T-helper 17 cell (primary cell): ENCODE measurements at regions not wholly inside any gene's neighbourhood (a gene's known extent, or its start where the extent isn't known, plus 50 kb on each side); places are given as distances from the start of the nearest gene placed in this dataset.

ENCODE experiments used
- ATAC-seq: fragments of 150-1000 bp; cut with Tn5 transposase; 2 replicates; pipeline ENCODE4 v1.10.0; 2021; ENCODE audit warnings: mild to moderate bottlenecking, moderate library complexity
- DNase-seq, 3 donors: peaks; one replicate each; pipeline versions ENCODE4 v3.0.0 to v3.0.0-alpha.2; 2020 to 2021
- H3K9me3 ChIP-seq: one replicate; pipeline ENCODE4 v1.7.0; 2013; ENCODE audit warnings: low read length, mild to moderate bottlenecking; ENCODE audit not compliant: control insufficient read depth, poor library complexity, severe bottlenecking
- H3K27ac Mint-ChIP-seq: one replicate; pipeline ENCODE4 v1.8.0; 2022; ENCODE audit warnings: mild to moderate bottlenecking, moderate library complexity, mixed read lengths
- H3K27me3 Mint-ChIP-seq: one replicate; pipeline ENCODE4 v1.8.0; 2022; ENCODE audit warnings: mixed read lengths
- H3K36me3 Mint-ChIP-seq: one replicate; pipeline ENCODE4 v1.8.0; 2022; ENCODE audit warnings: low read depth, mixed read lengths
- H3K4me1 Mint-ChIP-seq: one replicate; pipeline ENCODE4 v1.8.0; 2022; ENCODE audit warnings: mild to moderate bottlenecking, mixed read lengths
- H3K4me3 Mint-ChIP-seq: one replicate; pipeline ENCODE4 v1.8.0; 2022; ENCODE audit warnings: mild to moderate bottlenecking, moderate library complexity, mixed read lengths

- no peaks in the 10 kb centered on the region for H3K36me3 Mint-ChIP-seq
- no peak for ATAC-seq
- peaks cover 2% of the 10 kb centered on the region for H3K4me1 Mint-ChIP-seq
- H3K27me3 Mint-ChIP-seq: peaks cover 9% of the 10 kb centered on the region
- H3K9me3 ChIP-seq: no peaks in the 10 kb centered on the region
- H3K4me3 Mint-ChIP-seq: no peak overlapping the region
- no peak for DNase-seq
- no peak overlapping the region for H3K27ac Mint-ChIP-seq
These were observed 51.3 kb downstream of the KRTAP19-8 start for GRCh38 chr21:30986965-30987364.

GRCh38 chr21:30984889-30985288 lies 53.4 kb downstream of the KRTAP19-8 start:
- no peak for DNase-seq
- H3K36me3 Mint-ChIP-seq: no peaks in the 10 kb centered on the region

GRCh38 chr21:30981403-30981802 lies 56.9 kb downstream of the KRTAP19-8 start:
- H3K27me3 Mint-ChIP-seq: peaks cover 9% of the 10 kb centered on the region
- ATAC-seq: no peak
- peaks cover 10% of the 10 kb centered on the region for H3K4me1 Mint-ChIP-seq

More at GRCh38 chr21:30984889-30985288, 53.4 kb downstream of the KRTAP19-8 start:
- H3K9me3 ChIP-seq: no peaks in the 10 kb centered on the region
- no peak for ATAC-seq
- Mint-ChIP-seq H3K4me1 (peaks cover 2% of the 10 kb centered on the region), H3K27me3 (peaks cover 9% of the 10 kb centered on the region), H3K4me3 (no peak overlapping the region), H3K27ac (peak overlapping the region; percentile 59)

GRCh38 chr21:30979054-30979453 lies 59.2 kb downstream of the KRTAP19-8 start:
- Mint-ChIP-seq H3K4me1 (peaks cover 8% of the 10 kb centered on the region), H3K27ac (peak overlapping the region; percentile 29), H3K27me3 (no peaks in the 10 kb centered on the region), H3K36me3 (peaks cover under 1% of the 10 kb centered on the region), H3K4me3 (peak overlapping the region; percentile 39)
- ATAC-seq (no peak), DNase-seq (no peak)
- H3K9me3 ChIP-seq: no peaks in the 10 kb centered on the region

More at GRCh38 chr21:30981403-30981802, 56.9 kb downstream of the KRTAP19-8 start:
- Mint-ChIP-seq H3K4me3 (no peak overlapping the region), H3K36me3 (no peaks in the 10 kb centered on the region), H3K27ac (no peak overlapping the region)
- H3K9me3 ChIP-seq: no peaks in the 10 kb centered on the region
- DNase-seq: no peak

- Mint-ChIP-seq H3K27me3 (peaks cover 15% of the 10 kb centered on the region), H3K4me1 (no peaks in the 10 kb centered on the region), H3K36me3 (no peaks in the 10 kb centered on the region), H3K4me3 (no peak overlapping the region), H3K27ac (no peak overlapping the region)
- ATAC-seq (no peak), DNase-seq (no peak)
- H3K9me3 ChIP-seq: no peaks in the 10 kb centered on the region
These were observed 74.0 kb downstream of the KRTAP19-8 start for GRCh38 chr21:30964283-30964682.

- H3K27me3 Mint-ChIP-seq: peaks cover 15% of the 10 kb centered on the region
- no peaks in the 10 kb centered on the region for H3K36me3 Mint-ChIP-seq
- H3K9me3 ChIP-seq: no peaks in the 10 kb centered on the region
- no peak for DNase-seq
- no peaks in the 10 kb centered on the region for H3K4me1 Mint-ChIP-seq
- no peak overlapping the region for H3K4me3 Mint-ChIP-seq
- no peak for ATAC-seq
- H3K27ac Mint-ChIP-seq: peak overlapping the region; percentile 14
These were observed 74.8 kb downstream of the KRTAP19-8 start for GRCh38 chr21:30963502-30963901.

- Mint-ChIP-seq H3K4me1 (no peaks in the 10 kb centered on the region), H3K4me3 (no peak overlapping the region), H3K27me3 (peaks cover 23% of the 10 kb centered on the region), H3K27ac (no peak overlapping the region), H3K36me3 (no peaks in the 10 kb centered on the region)
- ATAC-seq: no peak
- no peaks in the 10 kb centered on the region for H3K9me3 ChIP-seq
- no peak for DNase-seq
These were observed 76.3 kb downstream of the KRTAP19-8 start for GRCh38 chr21:30962013-30962412.

- ATAC-seq: no peak
- no peak overlapping the region for H3K4me3 Mint-ChIP-seq
- H3K27ac Mint-ChIP-seq: no peak overlapping the region
- H3K36me3 Mint-ChIP-seq: no peaks in the 10 kb centered on the region
- H3K27me3 Mint-ChIP-seq: peaks cover 27% of the 10 kb centered on the region
- no peaks in the 10 kb centered on the region for H3K4me1 Mint-ChIP-seq
- no peaks in the 10 kb centered on the region for H3K9me3 ChIP-seq
- DNase-seq: no peak
These were observed 77.4 kb upstream of the KRTAP11-1 start for GRCh38 chr21:30958741-30959140.

- Mint-ChIP-seq H3K4me1 (no peaks in the 10 kb centered on the region), H3K27ac (no peak overlapping the region), H3K36me3 (no peaks in the 10 kb centered on the region), H3K27me3 (peaks cover 23% of the 10 kb centered on the region), H3K4me3 (no peak overlapping the region)
- no peaks in the 10 kb centered on the region for H3K9me3 ChIP-seq
- ATAC-seq: no peak
- no peak for DNase-seq
These were observed 75.6 kb upstream of the KRTAP11-1 start for GRCh38 chr21:30957010-30957409.

GRCh38 chr21:30953605-30954004 lies 72.2 kb upstream of the KRTAP11-1 start:
- DNase-seq (no peak), ATAC-seq (no peak)
- Mint-ChIP-seq H3K36me3 (no peaks in the 10 kb centered on the region), H3K4me1 (no peaks in the 10 kb centered on the region), H3K4me3 (no peak overlapping the region), H3K27ac (no peak overlapping the region), H3K27me3 (peaks cover 12% of the 10 kb centered on the region)
- H3K9me3 ChIP-seq: no peaks in the 10 kb centered on the region

- H3K36me3 Mint-ChIP-seq: no peaks in the 10 kb centered on the region
- H3K9me3 ChIP-seq: no peaks in the 10 kb centered on the region
- H3K27me3 Mint-ChIP-seq: peaks cover 8% of the 10 kb centered on the region
- no peak overlapping the region for H3K27ac Mint-ChIP-seq
- H3K4me1 Mint-ChIP-seq: no peaks in the 10 kb centered on the region
- no peak overlapping the region for H3K4me3 Mint-ChIP-seq
- DNase-seq: no peak
- ATAC-seq: no peak
These were observed 65.8 kb upstream of the KRTAP11-1 start for GRCh38 chr21:30947141-30947540.

GRCh38 chr21:30943920-30944319 lies 62.5 kb upstream of the KRTAP11-1 start:
- H3K4me1 Mint-ChIP-seq: no peaks in the 10 kb centered on the region
- H3K27ac Mint-ChIP-seq: no peak overlapping the region
- H3K4me3 Mint-ChIP-seq: no peak overlapping the region
- no peaks in the 10 kb centered on the region for H3K36me3 Mint-ChIP-seq
- DNase-seq: no peak
- H3K9me3 ChIP-seq: no peaks in the 10 kb centered on the region
- H3K27me3 Mint-ChIP-seq: peaks cover 12% of the 10 kb centered on the region
- no peak for ATAC-seq

- H3K4me1 Mint-ChIP-seq: no peaks in the 10 kb centered on the region
- no peaks in the 10 kb centered on the region for H3K36me3 Mint-ChIP-seq
- ATAC-seq (no peak), DNase-seq (no peak)
- H3K27me3 Mint-ChIP-seq: peaks cover 12% of the 10 kb centered on the region
- no peak overlapping the region for H3K4me3 Mint-ChIP-seq
- H3K27ac Mint-ChIP-seq: no peak overlapping the region
- no peaks in the 10 kb centered on the region for H3K9me3 ChIP-seq
These were observed 61.9 kb upstream of the KRTAP11-1 start for GRCh38 chr21:30943243-30943642.

- no peak for DNase-seq
- Mint-ChIP-seq H3K4me1 (no peaks in the 10 kb centered on the region), H3K27ac (no peak overlapping the region), H3K36me3 (no peaks in the 10 kb centered on the region), H3K27me3 (peaks cover 12% of the 10 kb centered on the region), H3K4me3 (no peak overlapping the region)
- no peaks in the 10 kb centered on the region for H3K9me3 ChIP-seq
- no peak for ATAC-seq
These were observed 60.8 kb upstream of the KRTAP11-1 start for GRCh38 chr21:30942192-30942591.
